ENCODE measurements at regions not wholly inside any gene's neighbourhood (a gene's known extent, or its start where the extent isn't known, plus 50 kb on each side); places are given as distances from the start of the nearest gene placed in this dataset.

DNA sequence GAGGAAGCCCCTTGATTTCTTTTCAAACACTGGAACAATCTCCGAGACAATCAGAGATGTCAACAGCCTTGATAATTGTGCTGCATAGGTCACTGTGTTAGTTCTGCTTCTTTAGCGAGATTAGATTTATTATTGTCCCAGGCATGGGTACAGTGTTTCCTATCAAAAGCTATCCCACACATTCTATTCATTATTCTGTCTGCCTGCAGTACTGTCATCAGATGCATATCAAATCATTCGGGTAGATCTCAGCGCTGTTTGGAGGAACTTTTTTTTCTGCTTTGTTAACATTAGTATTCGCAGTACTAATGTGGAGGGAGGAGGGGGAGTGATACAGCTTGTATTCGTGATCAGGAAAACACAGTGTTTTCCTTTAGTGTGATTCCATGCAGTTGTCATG is 208.0 kb downstream of the C11orf91 start:
- Histone ChIP-seq H3K27me3 (no peaks in the 10 kb centered on the region), H3K4me1 (replicated peaks in 1 of 2) (no peaks in the 10 kb centered on the region), H3K4me3 (no peak overlapping the region), H3K36me3 (replicated peaks in 1 of 2) (no peaks in the 10 kb centered on the region), H3K27ac (no peak overlapping the region), H3K9me3 (replicated peaks in 1 of 3) (no peaks in the 10 kb centered on the region)
- intact Hi-C loops (cut with DNase I), result no loop called here
- DNase-seq, result no peak
- 44 to 62% (median 55%) methylated on average over 6 of the region's 6 CpGs for WGBS, 4 donors
- TF ChIP-seq, protein P1, sequence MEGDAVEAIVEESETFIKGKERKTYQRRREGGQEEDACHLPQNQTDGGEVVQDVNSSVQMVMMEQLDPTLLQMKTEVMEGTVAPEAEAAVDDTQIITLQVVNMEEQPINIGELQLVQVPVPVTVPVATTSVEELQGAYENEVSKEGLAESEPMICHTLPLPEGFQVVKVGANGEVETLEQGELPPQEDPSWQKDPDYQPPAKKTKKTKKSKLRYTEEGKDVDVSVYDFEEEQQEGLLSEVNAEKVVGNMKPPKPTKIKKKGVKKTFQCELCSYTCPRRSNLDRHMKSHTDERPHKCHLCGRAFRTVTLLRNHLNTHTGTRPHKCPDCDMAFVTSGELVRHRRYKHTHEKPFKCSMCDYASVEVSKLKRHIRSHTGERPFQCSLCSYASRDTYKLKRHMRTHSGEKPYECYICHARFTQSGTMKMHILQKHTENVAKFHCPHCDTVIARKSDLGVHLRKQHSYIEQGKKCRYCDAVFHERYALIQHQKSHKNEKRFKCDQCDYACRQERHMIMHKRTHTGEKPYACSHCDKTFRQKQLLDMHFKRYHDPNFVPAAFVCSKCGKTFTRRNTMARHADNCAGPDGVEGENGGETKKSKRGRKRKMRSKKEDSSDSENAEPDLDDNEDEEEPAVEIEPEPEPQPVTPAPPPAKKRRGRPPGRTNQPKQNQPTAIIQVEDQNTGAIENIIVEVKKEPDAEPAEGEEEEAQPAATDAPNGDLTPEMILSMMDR (IDR thresholded peaks at IDR 0.05), result no peak
- TF ChIP-seq POLR2A (IDR thresholded peaks at IDR 0.05), result no peak

DNA sequence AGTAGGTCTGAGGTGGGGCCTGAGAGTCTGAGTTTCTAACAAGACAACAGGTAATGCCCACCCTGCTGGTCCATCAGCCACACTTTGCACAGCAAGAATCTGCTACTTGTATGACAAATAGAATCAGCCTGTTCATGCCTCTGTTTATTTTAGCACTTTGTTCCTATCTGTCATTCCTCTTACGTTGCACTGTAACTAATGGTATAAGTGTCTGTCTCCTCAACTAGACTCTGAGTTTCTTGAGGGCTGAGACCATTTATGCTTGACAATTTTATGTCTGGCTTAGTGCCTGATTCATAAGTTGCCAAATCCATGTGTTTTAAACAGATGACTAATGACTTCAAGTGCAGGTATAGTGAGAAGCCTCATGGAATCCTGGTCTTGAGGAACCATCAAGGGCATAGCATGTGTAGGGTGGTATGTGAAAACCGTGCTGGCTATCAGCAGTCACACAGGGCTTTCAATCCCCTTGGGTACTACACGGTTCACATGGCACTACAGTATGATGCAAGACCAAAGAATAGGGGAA is 209.7 kb downstream of the C11orf91 start:
- no peaks in the 10 kb centered on the region for H3K27me3 ChIP-seq
- no peak overlapping the region for H3K27ac ChIP-seq
- H3K4me1 ChIP-seq (replicated peaks in 1 of 2), result no peaks in the 10 kb centered on the region
- H3K9me3 ChIP-seq (replicated peaks in 1 of 3), result no peaks in the 10 kb centered on the region
- 73 to 77% (median 76%) methylated on average over 3 of the region's 3 CpGs for WGBS, 4 donors
- no peak overlapping the region for H3K4me3 ChIP-seq
- no peaks in the 10 kb centered on the region for H3K36me3 ChIP-seq (replicated peaks in 1 of 2)
- TF ChIP-seq, protein P1 (IDR thresholded peaks at IDR 0.05), result no peak
- no peak for TF ChIP-seq POLR2A (IDR thresholded peaks at IDR 0.05)
- intact Hi-C loops (cut with DNase I), result no loop called here
- no peak for DNase-seq

DNA sequence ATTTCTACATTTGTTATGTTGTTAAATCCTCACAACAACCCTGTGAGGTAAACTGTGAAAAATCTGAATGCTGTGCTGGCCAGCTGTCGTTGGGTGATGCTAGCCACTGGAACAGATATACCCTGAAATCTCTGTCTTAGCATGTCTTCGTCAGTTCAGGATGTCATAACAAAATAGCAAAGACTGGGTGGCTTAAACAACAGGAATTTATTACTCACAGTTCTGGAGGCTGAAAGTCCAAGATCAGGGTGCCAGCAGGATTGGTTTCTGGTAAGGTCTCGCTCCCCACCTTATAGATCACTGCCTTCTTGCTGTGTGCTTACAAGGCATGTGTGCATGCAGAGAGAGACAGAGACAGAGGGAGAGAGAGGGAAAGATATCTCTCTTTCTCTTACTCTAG is 211.7 kb downstream of the C11orf91 start:
- DNase-seq, result no peak
- Histone ChIP-seq H3K27me3 (no peaks in the 10 kb centered on the region), H3K4me1 (replicated peaks in 1 of 2) (no peaks in the 10 kb centered on the region), H3K36me3 (replicated peaks in 1 of 2) (no peaks in the 10 kb centered on the region), H3K4me3 (no peak overlapping the region), H3K9me3 (replicated peaks in 1 of 3) (no peaks in the 10 kb centered on the region), H3K27ac (no peak overlapping the region)
- intact Hi-C loops (cut with DNase I), result no loop called here
- 81 to 89% (median 83%) methylated on average over 3 of the region's 3 CpGs for WGBS, 4 donors
- TF ChIP-seq, protein P1 (IDR thresholded peaks at IDR 0.05), result no peak
- TF ChIP-seq POLR2A (IDR thresholded peaks at IDR 0.05), result no peak

DNA sequence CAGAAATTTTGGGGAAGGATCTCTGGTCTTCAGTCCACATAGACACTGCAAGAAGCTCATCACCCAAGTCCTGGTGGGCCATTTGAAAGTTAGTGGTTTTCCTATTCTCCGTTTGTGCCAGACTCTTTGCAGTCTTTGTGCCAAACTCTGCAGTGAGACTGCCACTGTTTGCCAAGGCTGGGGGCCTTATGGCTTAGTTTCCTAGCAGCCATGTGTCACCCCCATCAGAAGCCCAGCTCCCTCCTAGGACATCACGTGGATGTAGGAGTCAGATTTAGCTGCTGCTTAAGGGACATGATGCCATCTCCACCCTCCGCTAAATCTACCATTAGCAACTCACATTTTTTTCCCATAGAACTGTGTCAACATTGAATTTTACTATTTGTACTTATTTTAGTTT is 220.0 kb downstream of the C11orf91 start:
- Histone ChIP-seq H3K4me1 (replicated peaks in 1 of 2) (peaks cover 20 to 31% of the 10 kb centered on the region in 2 donors), H3K27me3 (no peaks in the 10 kb centered on the region), H3K9me3 (replicated peaks in 1 of 3) (no peaks in the 10 kb centered on the region), H3K27ac (no peak overlapping the region), H3K36me3 (replicated peaks in 1 of 2) (no peaks in the 10 kb centered on the region), H3K4me3 (no peak overlapping the region)
- intact Hi-C loops (cut with DNase I), result no loop called here
- WGBS, 4 donors, result 82 to 89% (median 84%) methylated on average over 3 of the region's 3 CpGs
- TF ChIP-seq POLR2A (IDR thresholded peaks at IDR 0.05), result no peak
- TF ChIP-seq, protein P1 (IDR thresholded peaks at IDR 0.05), result no peak
- no peak for DNase-seq

All from adrenal gland (tissue), 9 donors.